Ecto neural progenitor cell (in vitro differentiated cells): ENCODE measurements at regions not wholly inside any gene's neighbourhood (a gene's known extent, or its start where the extent isn't known, plus 50 kb on each side); places are given as distances from the start of the nearest gene placed in this dataset.

Experiments used
- DNase-seq: peaks from one replicate; pipeline ENCODE4 v3.0.0-alpha.2; 2018; ENCODE audit warnings: low spot score

- peak; percentile 40 for DNase-seq
Measured at GRCh38 chr22:44442186-44442815, 55.7 kb downstream of the RTL6 start.

GRCh38 chr22:44441401-44442185, 56.4 kb downstream of the RTL6 start:
- DNase-seq: peak; percentile 54

- peak; percentile 74 for DNase-seq
Measured at GRCh38 chr22:44440224-44441160, 57.5 kb downstream of the RTL6 start.

DNA sequence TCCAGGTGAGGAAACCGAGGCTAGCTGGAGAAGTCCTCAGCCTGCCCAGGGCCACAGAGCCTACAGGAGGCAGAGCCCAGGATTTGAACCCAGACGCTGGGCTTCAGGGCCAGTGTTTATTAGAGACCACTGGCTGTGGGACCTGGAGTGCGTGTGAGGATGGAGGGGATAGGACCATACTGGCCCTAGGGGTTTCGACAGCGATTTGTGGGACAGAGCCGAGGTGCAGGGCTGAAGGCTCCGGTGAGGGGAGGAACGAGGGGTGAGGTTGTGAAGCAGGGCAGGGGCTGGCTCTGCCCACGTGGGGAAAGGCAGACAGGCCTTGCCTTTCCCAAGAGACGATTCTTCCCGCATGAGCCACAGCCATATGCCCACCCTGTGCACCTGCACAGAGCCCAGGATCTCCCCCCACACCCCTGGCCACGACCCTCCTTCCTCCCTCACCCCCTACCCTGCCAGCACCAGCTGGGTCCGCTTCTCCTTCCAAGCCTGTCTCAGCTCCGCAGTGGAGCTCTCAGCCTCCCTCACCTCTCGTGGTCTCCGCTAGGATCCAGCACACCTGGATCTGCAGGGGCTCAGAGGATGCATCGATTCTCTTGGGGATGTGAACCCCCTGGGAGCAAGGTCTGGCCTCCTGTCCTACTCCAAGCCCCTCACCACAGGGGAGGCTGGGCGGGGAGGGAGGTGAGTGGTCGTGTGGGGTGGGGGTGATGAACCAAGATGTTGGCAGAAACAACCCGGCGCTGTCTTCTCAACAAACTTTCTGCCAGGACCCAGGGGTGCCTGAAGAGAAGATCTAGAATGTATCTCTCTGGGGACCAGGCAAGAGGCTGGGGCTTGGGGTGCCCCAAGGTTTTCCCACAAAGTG, 58.4 kb downstream of the RTL6 start:
- DNase-seq: peak; percentile 41

DNA sequence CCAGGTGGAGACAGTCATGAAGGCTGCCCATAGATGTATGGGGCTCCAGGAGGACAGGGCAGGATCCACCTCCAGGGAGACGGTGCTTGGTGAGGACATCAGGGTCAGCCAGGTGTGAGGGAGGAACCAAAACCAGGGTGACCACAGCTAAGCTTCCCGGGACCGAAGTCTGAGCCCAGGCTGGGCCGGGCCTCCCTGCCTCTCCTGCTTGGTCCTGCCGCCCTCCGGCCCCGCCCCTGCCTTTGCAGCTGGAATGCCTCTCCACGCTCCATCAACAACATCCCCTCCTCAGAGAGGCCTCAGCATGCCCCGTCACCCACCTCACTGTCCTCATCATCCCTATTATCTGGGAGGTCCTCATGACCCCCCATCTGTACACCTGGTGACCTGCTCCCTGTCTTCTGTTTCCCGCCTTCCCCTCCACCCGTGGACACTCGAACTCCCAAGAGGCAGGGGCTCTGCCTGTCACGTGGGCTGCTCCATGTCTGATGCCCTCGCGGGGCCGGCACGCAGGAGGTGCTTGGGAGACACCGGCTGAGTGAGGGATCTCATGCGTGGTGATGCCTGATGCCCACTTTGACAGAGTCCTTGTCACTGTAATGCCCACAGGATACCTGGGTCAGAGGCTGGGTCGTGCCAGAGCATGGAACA, 59.4 kb downstream of the RTL6 start:
- DNase-seq: peak; percentile 44

GRCh38 chr22:44438056-44438455, 60.0 kb downstream of the RTL6 start:
- DNase-seq: peak; percentile 54

DNA sequence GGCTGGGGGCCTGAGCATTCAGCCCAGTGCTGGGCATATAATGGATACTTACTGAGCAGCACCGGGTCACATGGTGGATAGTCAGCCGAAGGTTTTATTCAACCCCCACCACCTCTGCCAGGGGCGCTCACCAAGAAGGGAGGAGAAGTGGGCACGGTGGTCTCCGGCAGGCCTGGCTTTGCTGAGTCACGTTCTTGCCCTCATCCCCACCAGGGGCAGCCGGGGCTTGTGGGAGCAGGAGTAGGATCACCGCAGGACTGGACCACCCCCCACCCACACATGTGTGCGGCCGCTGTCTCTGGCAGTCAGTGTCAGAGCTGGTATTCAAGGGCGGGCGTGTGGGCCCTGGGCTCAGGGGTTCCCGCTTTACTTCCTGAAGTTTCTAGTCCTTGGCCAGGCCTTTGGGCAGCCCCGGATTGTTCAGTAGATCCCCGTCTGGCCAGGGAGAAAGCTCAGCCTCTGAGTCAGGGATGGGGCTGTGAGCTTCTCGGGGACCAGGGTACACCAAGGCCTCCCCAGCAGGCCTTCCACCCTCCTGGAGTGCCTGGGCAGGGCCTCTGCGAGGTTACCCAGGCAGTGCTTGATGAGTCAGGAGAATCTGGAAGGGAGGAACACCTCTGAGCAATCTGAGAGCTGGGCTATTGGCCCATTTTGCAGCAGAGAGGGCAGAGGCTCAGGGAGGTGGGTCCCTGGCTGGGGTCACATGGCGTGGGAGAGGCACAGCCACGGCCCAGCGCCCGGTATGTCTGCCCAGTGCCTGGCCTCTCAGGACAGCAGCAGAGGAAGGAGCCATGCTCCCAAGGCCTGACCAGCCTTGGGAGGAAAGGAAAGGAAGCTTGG, 60.6 kb downstream of the RTL6 start:
- peak; percentile 43 for DNase-seq

DNA sequence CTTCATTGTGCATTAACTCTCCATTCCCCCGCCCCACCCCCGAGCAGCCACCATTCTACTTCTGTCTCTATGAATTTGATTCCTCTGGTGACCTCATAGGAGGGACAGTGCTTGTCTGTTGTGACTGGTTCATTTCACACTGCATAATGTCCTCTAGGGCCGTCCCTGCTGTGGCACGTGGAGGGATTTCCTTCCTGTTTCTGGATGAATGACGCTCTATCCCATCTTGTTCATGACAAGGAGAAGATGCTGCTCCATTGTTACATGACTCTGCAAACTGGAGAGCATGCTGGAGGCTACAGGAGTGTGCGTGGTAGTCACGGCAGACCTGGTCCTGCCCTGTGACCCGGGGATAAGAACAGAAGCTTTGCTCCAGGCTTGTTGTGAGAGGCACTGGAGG, 61.3 kb downstream of the RTL6 start:
- DNase-seq: peak; percentile 42

GRCh38 chr22:44431256-44431655, 66.8 kb downstream of the RTL6 start:
- no peak for DNase-seq

GRCh38 chr22:44430716-44431115, 67.3 kb downstream of the RTL6 start:
- no peak for DNase-seq

DNA sequence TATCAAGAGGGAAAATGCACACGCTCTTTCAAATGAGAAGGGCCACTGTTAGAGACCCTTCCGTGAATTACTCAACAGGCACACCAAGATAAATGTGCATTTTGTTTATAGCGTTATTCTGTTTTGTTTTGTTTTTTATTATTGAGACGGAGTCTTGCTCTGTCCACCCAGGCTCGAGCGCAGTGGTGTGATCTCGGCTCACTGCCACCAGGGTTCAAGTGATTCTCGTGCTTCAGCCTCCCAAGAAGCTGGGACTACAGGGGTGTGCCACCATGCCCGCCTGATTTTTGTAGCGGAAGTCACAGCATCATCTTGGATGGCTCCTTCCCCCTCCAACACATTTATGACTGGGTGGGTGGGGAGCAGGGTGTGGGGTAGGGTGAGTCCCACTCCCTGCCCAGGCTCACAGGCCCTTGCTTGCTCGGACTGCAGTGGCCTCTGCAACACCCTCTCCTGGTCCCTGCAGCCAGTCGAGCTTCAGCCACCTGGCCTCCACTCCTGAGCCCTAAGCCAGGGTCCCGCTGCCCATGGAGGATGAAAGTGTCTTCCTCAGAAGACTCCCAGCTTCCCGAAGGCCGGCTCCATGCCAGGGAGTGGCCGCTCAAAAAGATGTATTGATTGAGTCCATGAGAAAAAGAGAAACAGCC, 68.0 kb downstream of the RTL6 start:
- DNase-seq: no peak

GRCh38 chr22:44428941-44429830, 68.8 kb downstream of the RTL6 start:
- peak; percentile 44 for DNase-seq

- DNase-seq: peak; percentile 40
Measured at GRCh38 chr22:44427611-44428470, 70.2 kb downstream of the RTL6 start.

DNA sequence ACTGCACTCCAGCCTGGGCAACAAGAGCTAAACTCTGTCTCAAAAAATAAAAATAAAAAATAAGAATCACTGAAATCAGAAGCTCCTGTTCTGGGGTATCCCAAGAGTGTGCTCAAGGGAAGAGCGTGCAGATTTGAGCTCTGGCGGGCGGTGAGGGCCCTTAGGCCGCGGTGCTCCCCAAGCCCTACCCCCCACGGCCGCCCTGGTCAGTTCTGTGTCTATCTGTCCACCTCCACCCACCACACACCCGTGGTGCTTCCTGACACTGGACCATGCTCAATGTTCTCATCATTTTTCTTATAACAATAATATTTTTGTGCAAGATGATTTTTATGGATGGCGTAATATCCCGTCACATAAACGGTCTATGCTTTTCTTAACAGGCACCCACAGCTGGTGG, 71.1 kb downstream of the RTL6 start:
- DNase-seq: peak; percentile 25

- peak; percentile 36 for DNase-seq
Measured at GRCh38 chr22:44425694-44426045, 72.4 kb downstream of the RTL6 start.

DNA sequence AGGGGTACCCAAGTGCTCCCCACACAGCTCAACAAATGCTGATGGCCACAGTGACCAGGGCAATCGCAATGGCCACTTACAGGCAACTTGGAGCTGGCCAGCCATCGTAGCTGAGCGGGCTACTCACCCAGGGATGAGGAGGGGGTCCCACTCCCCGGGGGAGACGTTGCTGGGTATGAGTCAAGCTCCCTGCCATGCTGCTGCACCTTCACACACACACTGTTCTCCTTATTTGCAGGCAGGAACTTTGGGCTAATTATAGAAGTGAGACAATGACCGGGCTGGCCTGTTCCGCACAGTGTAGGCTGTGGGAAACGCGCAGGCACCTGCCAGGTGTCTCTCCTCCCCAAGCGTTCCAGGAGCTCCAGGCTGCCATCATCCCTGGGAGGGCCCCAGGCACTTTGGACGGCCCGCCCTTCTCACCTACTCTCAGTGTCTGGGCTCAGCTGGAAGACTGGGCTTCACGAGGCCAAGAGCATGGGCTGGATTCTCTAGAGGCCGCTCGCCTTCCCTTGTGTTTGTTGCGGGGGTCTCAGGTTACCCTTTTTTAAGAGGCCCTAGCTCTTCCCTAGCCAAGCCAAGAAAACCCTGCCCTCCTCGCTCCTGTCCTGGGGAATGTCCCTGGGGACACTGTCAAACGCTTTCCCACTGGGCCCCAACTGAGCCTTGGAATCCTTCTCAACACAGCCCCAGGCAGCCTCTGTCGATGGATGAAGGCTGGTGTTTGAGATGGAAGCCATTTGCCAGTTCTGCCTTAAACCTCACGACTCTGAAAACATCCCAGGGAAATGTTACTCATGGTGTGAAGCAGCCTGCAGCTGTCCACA, 73.0 kb downstream of the RTL6 start:
- DNase-seq: peak; percentile 51

DNA sequence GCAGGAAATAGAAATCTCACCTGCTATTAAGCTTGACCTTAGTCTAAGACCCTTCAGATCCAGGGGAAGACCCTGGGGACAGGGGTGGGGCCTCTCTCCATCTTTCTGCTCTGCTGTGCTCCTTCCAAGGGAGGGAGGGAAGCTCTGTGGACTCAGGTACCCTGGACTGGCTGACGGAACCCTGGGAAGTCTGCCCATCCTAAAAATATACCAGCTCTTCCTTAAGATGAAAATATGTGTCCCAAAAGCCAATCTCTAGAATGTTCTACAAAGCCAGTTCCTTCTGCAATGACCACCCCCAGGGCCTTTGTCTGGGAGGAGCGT, 73.7 kb downstream of the RTL6 start:
- DNase-seq: no peak
